Hepatocyte (in vitro differentiated cells): ENCODE measurements at regions not wholly inside any gene's neighbourhood (a gene's known extent, or its start where the extent isn't known, plus 50 kb on each side); places are given as distances from the start of the nearest gene placed in this dataset.

ENCODE experiments used
- DNase-seq: peaks from one replicate; pipeline ENCODE4 v3.0.0-alpha.2; 2016; ENCODE audit warnings: low spot score
- H2AFZ ChIP-seq: fragments of 200-600 bp; sonication (generic); 2 replicates; pipeline ENCODE4 v1.6.0; 2016; ENCODE audit warnings: antibody characterized with exemption, mild to moderate bottlenecking
- H3K27ac ChIP-seq: fragments of 200-600 bp; sonication (generic); 2 replicates; pipeline ENCODE4 v1.5.1; 2016; ENCODE audit warnings: mild to moderate bottlenecking
- H3K27me3 ChIP-seq: fragments of 200-600 bp; sonication (generic); 2 replicates; pipeline ENCODE4 v1.6.1; 2016
- H3K36me3 ChIP-seq: fragments of 200-600 bp; sonication (generic); replicated peaks from 2 replicates; pipeline ENCODE4 v1.5.1; 2016; ENCODE audit warnings: low read depth; ENCODE audit not compliant: insufficient read depth
- H3K4me1 ChIP-seq: fragments of 200-600 bp; sonication (generic); 2 replicates; pipeline ENCODE4 v1.5.1; 2016; ENCODE audit warnings: mild to moderate bottlenecking, moderate library complexity; ENCODE audit not compliant: insufficient read depth
- H3K4me2 ChIP-seq: fragments of 200-600 bp; sonication (generic); 2 replicates; pipeline ENCODE4 v1.6.0; 2016
- H3K4me3 ChIP-seq: fragments of 200-600 bp; sonication (generic); 2 replicates; pipeline ENCODE4 v1.5.1; 2016; ENCODE audit warnings: mild to moderate bottlenecking
- H3K79me2 ChIP-seq: fragments of 200-600 bp; sonication (generic); 2 replicates; pipeline ENCODE4 v1.6.0; 2017; ENCODE audit warnings: mild to moderate bottlenecking
- H3K9me2 ChIP-seq: fragments of 200-600 bp; sonication (generic); replicated peaks from 2 replicates; pipeline ENCODE4 v1.6.0; 2017; ENCODE audit warnings: mild to moderate bottlenecking; ENCODE audit not compliant: insufficient read depth
- H3K9me3 ChIP-seq: fragments of 200-600 bp; sonication (generic); 2 replicates; pipeline ENCODE4 v1.5.1; 2016; ENCODE audit warnings: low read depth, mild to moderate bottlenecking
- H4K20me1 ChIP-seq: fragments of 200-600 bp; sonication (generic); 2 replicates; pipeline ENCODE4 v1.6.0; 2016; ENCODE audit warnings: mild to moderate bottlenecking; ENCODE audit not compliant: insufficient read depth, poor library complexity, severe bottlenecking
- EZH2 ChIP-seq: fragments of 200-600 bp; sonication (generic); IDR thresholded peaks from 2 replicates; pipeline ENCODE4 v1.6.1; 2016; ENCODE audit warnings: antibody characterized with exemption, mild to moderate bottlenecking, borderline replicate concordance
- EZH2phosphoT487 ChIP-seq: fragments of 200-600 bp; sonication (generic); IDR thresholded peaks from one replicate; pipeline ENCODE4 v1.6.1; 2018; ENCODE audit warnings: antibody characterized with exemption, mild to moderate bottlenecking, low read depth, moderate library complexity; ENCODE audit not compliant: unreplicated experiment, severe bottlenecking
- WGBS: methylation state at CpG from one replicate; pipeline ENCODE4 v1.1.6; 2016; ENCODE audit warnings: low lambda C conversion rate; ENCODE audit errors: missing lambda C conversion rate; 5-methylcytosine and 5-hydroxymethylcytosine counted together
- TF ChIP-seq, protein P1 (sequence below): fragments of 200-600 bp; sonication (generic); IDR thresholded peaks from 2 replicates; pipeline ENCODE4 v1.5.1; 2016; ENCODE audit warnings: antibody characterized with exemption, mild to moderate bottlenecking; ENCODE audit not compliant: poor library complexity

DNA sequence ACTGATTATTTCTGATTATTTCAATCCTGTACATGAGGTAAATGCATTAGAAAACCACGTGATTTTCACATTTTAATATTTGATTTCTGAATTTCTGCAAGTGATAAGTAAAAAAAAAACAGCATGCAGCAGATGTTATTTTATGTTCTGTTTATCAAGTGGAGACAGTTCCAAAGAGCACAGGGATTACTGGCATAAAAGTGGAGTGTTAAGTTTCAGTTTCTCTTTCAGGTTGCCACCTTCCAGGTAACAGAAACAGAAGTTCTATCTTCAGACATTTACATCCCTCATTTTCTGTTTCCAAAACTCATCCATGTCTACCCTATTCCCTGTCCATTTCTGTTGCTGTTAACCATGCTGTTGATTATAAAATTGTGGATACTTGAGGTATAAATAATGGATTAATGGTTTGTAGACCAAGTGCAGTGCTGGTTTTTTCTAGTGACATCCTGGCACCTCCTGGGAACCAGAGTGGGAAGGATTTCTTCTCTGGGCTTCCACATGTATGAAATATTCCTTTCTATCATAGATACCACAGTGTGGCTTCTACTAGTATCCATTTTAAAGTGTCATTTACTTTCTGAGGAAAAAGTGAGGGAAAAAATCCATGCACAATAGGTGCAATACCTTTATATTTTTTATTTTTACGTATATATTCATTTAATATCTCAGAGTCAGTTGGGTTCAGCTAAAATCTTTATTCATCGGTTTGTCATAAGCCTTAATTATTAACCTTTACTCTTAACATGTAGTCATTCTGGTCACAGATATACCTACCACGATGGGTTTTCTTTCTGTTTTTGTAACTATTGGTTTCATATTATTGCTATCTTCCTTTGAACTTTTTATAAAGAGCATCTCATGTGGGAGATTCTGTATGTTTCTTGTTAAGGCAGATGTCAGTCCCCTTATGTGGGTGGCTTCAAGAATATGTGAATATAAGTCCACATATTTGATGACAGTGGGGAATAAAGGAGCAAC is 1010.0 kb downstream of the SQOR start:
- no peak for TF ChIP-seq EZH2
- TF ChIP-seq, protein P1, sequence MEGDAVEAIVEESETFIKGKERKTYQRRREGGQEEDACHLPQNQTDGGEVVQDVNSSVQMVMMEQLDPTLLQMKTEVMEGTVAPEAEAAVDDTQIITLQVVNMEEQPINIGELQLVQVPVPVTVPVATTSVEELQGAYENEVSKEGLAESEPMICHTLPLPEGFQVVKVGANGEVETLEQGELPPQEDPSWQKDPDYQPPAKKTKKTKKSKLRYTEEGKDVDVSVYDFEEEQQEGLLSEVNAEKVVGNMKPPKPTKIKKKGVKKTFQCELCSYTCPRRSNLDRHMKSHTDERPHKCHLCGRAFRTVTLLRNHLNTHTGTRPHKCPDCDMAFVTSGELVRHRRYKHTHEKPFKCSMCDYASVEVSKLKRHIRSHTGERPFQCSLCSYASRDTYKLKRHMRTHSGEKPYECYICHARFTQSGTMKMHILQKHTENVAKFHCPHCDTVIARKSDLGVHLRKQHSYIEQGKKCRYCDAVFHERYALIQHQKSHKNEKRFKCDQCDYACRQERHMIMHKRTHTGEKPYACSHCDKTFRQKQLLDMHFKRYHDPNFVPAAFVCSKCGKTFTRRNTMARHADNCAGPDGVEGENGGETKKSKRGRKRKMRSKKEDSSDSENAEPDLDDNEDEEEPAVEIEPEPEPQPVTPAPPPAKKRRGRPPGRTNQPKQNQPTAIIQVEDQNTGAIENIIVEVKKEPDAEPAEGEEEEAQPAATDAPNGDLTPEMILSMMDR = no peak
- no peak for TF ChIP-seq EZH2phosphoT487
- Histone ChIP-seq H4K20me1 (no peaks in the 10 kb centered on the region), H3K9me3 (no peaks in the 10 kb centered on the region), H3K79me2 (no peaks in the 10 kb centered on the region), H3K4me3 (no peak overlapping the region), H3K4me2 (peak overlapping the region; percentile 57), H3K27me3 (no peaks in the 10 kb centered on the region), H3K4me1 (no peaks in the 10 kb centered on the region), H2AFZ (no peak overlapping the region), H3K9me2 (no peaks in the 10 kb centered on the region), H3K36me3 (no peaks in the 10 kb centered on the region), H3K27ac (no peak overlapping the region)
- peak; percentile 14 for DNase-seq
- 80% methylated on average over 4 of the region's 4 CpGs for WGBS

DNA sequence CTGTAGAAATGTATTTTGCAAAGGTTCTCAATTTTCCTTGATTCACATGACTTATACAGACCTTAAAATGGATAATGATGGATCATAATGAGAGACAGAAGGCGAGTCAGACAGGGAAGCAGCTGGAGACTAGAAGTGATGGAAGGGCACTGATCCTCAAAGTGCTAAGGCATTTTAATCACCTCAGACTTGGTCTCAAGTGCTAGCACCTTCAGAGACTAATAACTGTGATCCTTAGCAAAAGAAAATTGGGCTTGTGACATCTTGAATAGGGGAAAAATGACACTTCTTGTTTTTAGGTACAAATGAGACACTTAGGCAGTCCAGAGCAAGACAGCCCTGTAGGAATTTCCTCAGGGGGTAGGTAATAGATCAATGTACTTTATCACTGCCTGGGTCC is 1011.7 kb downstream of the SQOR start:
- Histone ChIP-seq H3K9me3 (no peaks in the 10 kb centered on the region), H3K4me3 (no peak overlapping the region), H3K27ac (no peak overlapping the region), H3K4me2 (no peak overlapping the region), H4K20me1 (no peaks in the 10 kb centered on the region), H3K27me3 (no peaks in the 10 kb centered on the region), H3K79me2 (no peaks in the 10 kb centered on the region), H3K36me3 (no peaks in the 10 kb centered on the region), H2AFZ (no peak overlapping the region), H3K4me1 (no peaks in the 10 kb centered on the region), H3K9me2 (no peaks in the 10 kb centered on the region)
- DNase-seq = no peak
- WGBS = 91% methylated on average over 1 of the region's 1 CpG
- TF ChIP-seq, protein P1 = no peak
- no peak for TF ChIP-seq EZH2
- TF ChIP-seq EZH2phosphoT487 = no peak

DNA sequence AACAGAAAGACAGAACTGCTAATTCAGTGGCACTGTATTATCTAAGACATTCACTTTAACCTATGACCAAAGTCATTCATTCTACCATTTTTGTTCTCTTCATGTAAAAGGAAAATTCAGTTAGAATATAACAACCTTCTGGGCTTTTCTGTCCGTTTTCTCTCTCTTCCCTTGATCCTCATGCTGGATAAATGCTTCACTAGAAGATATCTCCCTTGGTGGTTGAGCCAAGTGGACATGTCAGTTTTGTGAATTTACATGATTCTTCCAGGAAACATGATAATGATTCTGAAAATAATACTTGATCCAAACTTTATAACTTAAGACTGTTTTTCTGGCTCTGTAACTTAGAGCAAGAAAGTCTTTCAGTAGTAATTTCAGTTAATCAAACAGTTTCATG is 1012.2 kb downstream of the SQOR start:
- H2AFZ ChIP-seq = no peak overlapping the region
- H3K9me2 ChIP-seq = no peaks in the 10 kb centered on the region
- no peaks in the 10 kb centered on the region for H3K9me3 ChIP-seq
- H4K20me1 ChIP-seq = no peaks in the 10 kb centered on the region
- H3K4me2 ChIP-seq = no peak overlapping the region
- no peaks in the 10 kb centered on the region for H3K79me2 ChIP-seq
- no peak for DNase-seq
- no peaks in the 10 kb centered on the region for H3K4me1 ChIP-seq
- H3K27me3 ChIP-seq = no peaks in the 10 kb centered on the region
- H3K27ac ChIP-seq = no peak overlapping the region
- 81% methylated on average over 1 of the region's 1 CpG for WGBS
- no peak overlapping the region for H3K4me3 ChIP-seq
- TF ChIP-seq, protein P1 = no peak
- no peak for TF ChIP-seq EZH2
- TF ChIP-seq EZH2phosphoT487 = no peak
- no peaks in the 10 kb centered on the region for H3K36me3 ChIP-seq
